ENCODE measurements at regions not wholly inside any gene's neighbourhood (a gene's known extent, or its start where the extent isn't known, plus 50 kb on each side); places are given as distances from the start of the nearest gene placed in this dataset.

DNA sequence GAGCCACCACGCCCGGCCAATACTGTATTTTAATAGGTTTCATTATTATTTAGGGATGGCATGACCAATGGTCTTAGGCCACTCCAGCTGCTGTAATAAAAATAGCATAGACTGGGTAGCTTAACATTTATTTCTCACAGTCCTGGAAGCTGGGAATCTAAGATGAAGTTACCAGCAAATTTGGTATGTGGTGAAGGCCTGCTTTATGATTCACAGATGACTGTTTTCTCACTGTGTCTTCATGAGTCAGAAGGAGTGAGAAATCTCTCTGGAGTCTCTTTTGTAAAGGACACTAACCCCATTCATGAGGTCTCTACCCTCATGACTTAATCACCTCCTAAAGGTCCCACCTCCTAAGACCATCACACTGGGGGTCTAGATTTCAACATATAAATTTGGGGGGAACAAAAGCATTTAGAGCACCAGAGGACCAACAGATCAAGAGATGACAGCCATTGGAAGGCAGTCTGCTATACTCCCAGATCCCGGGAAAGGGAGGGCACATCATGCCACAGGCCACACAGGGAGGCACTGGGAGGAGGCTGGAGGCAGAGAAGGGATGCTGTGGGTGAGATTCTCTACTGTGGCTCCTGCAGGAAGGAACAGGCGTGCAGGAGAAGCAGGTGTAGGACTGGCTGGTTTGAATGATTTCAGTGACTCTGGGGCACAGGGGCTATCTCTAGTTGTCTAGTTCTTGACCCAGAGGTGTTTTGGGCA is 335.8 kb upstream of the SFRP2 start:
- Histone ChIP-seq H3K4me1 (ENCODE audit: control insufficient read depth in 1 of 2, insufficient read depth in 2 of 2, low read length in 2 of 2) (no peaks in the 10 kb centered on the region), H3K4me2 (replicated peaks; ENCODE audit: extremely low read depth, low read length, poor library complexity, severe bottlenecking) (no peak overlapping the region), H3K36me3 (replicated peaks in 1 of 2; ENCODE audit: control insufficient read depth in 1 of 2, insufficient read depth in 2 of 2, low read length in 2 of 2) (no peaks in the 10 kb centered on the region), H3K27me3 (ENCODE audit: control insufficient read depth in 2 of 2, insufficient read depth in 2 of 2, low read length in 2 of 2) (no peaks in the 10 kb centered on the region), H3K9me3 (replicated peaks in 1 of 2; ENCODE audit: control insufficient read depth in 1 of 2, insufficient read depth in 1 of 2, low read length in 2 of 2) (peaks cover 0 to 10% of the 10 kb centered on the region in 2 donors), H2AFZ (ENCODE audit: insufficient read depth, low read depth, low read length, poor library complexity, severe bottlenecking) (no peak overlapping the region), H4K20me1 (ENCODE audit: insufficient read depth, low read length) (no peaks in the 10 kb centered on the region), H3K4me3 (replicated peaks in 1 of 3; ENCODE audit: low read depth in 2 of 3, low read length in 3 of 3) (no peak overlapping the region), H3K79me2 (ENCODE audit: insufficient read depth, low read length) (no peaks in the 10 kb centered on the region), H3K9ac (ENCODE audit: insufficient read depth, low read length, poor library complexity, severe bottlenecking) (no peak overlapping the region), H3K27ac (ENCODE audit: low read depth in 1 of 2, low read length in 2 of 2) (no peak overlapping the region)
- H3K27me3 Mint-ChIP-seq (ENCODE audit: low read depth in 3 of 3): peaks cover 0 to 2% (median 0%) of the 10 kb centered on the region in 3 donors
- no peak overlapping the region for H3K4me3 Mint-ChIP-seq
- no peaks in the 10 kb centered on the region for H3K36me3 Mint-ChIP-seq
- no peak for DNase-seq
- intact Hi-C loops (cut with micrococcal nuclease): no loop called here
- 70% methylated on average over 4 of the region's 4 CpGs for WGBS (ENCODE audit: insufficient coverage)
- peaks cover 7 to 14% (median 9%) of the 10 kb centered on the region in 7 donors for H3K9me3 Mint-ChIP-seq
- no peak for TF ChIP-seq CTCF (IDR thresholded peaks at IDR 0.05)
- H3K4me1 Mint-ChIP-seq: no peaks in the 10 kb centered on the region
- H3K27ac Mint-ChIP-seq: peak overlapping the region in 1 of 7 donors; percentile 36

DNA sequence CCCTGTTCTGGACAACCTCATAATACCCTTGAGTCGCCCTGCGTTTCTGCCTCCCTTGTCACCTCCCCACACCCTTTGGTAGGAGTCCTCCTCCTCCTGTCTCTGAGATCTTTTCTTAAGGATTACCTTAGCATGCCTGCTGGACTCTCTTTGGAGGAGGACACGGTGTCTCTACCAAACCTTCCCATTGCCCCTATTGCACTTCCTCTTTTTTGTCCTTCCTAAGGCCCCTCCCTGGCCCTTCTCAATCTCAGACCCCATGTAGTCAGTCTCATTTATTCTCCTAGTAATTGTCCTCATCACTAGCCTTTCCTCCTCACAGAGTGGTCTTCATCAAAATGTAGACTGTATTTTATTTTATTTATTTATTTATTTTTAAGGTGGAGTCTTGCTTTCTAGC is 335.0 kb upstream of the SFRP2 start:
- H3K9ac ChIP-seq (ENCODE audit: insufficient read depth, low read length, poor library complexity, severe bottlenecking): no peak overlapping the region
- H2AFZ ChIP-seq (ENCODE audit: insufficient read depth, low read depth, low read length, poor library complexity, severe bottlenecking): no peak overlapping the region
- H3K27ac ChIP-seq (ENCODE audit: low read depth in 1 of 2, low read length in 2 of 2): no peak overlapping the region
- no peaks in the 10 kb centered on the region for H4K20me1 ChIP-seq (ENCODE audit: insufficient read depth, low read length)
- no peak overlapping the region for H3K4me3 ChIP-seq (replicated peaks in 1 of 3; ENCODE audit: low read depth in 2 of 3, low read length in 3 of 3)
- Mint-ChIP-seq H3K9me3 (peaks cover 4 to 14% (median 8%) of the 10 kb centered on the region in 7 donors), H3K4me1 (no peaks in the 10 kb centered on the region), H3K27ac (no peak overlapping the region), H3K4me3 (no peak overlapping the region), H3K36me3 (no peaks in the 10 kb centered on the region), H3K27me3 (ENCODE audit: low read depth in 3 of 3) (peaks cover 0 to 2% (median 0%) of the 10 kb centered on the region in 3 donors)
- no peak for DNase-seq
- no peak for TF ChIP-seq CTCF (IDR thresholded peaks at IDR 0.05)
- 95% methylated on average over 3 of the region's 3 CpGs for WGBS (ENCODE audit: insufficient coverage)
- H3K36me3 ChIP-seq (replicated peaks in 1 of 2; ENCODE audit: control insufficient read depth in 1 of 2, insufficient read depth in 2 of 2, low read length in 2 of 2): no peaks in the 10 kb centered on the region
- no peak overlapping the region for H3K4me2 ChIP-seq (replicated peaks; ENCODE audit: extremely low read depth, low read length, poor library complexity, severe bottlenecking)
- peaks cover 0 to 10% of the 10 kb centered on the region in 2 donors for H3K9me3 ChIP-seq (replicated peaks in 1 of 2; ENCODE audit: control insufficient read depth in 1 of 2, insufficient read depth in 1 of 2, low read length in 2 of 2)
- intact Hi-C loops (cut with micrococcal nuclease): no loop called here
- no peaks in the 10 kb centered on the region for H3K4me1 ChIP-seq (ENCODE audit: control insufficient read depth in 1 of 2, insufficient read depth in 2 of 2, low read length in 2 of 2)
- no peaks in the 10 kb centered on the region for H3K79me2 ChIP-seq (ENCODE audit: insufficient read depth, low read length)
- H3K27me3 ChIP-seq (ENCODE audit: control insufficient read depth in 2 of 2, insufficient read depth in 2 of 2, low read length in 2 of 2): no peaks in the 10 kb centered on the region
